ENCODE measurements at regions not wholly inside any gene's neighbourhood (a gene's known extent, or its start where the extent isn't known, plus 50 kb on each side); places are given as distances from the start of the nearest gene placed in this dataset.

- no TSS peak for BruUV-seq (replicated peaks)
- in situ Hi-C loops (cut with HindIII; ENCODE audit: extremely low pct_ligation_motif_present, low pct_unique_long_range_greater_than_20kb), result no loop called here
- H3K4me2 ChIP-seq (ENCODE audit: low read depth, low read length), result no peak overlapping the region
Measured at GRCh38 chrX:35670889-35671288, 127.3 kb upstream of the MAGEB16 start.

GRCh38 chrX:35675151-35675550 is 123.0 kb upstream of the MAGEB16 start:
- CTCF ChIA-PET (ENCODE audit: low intra/inter-chr PET ratio, low total read pairs), result no interaction called here
- TF ChIP-seq IKZF1 (IDR thresholded peaks at IDR 0.05) (no peak), RERE (CRISPR knock-in tag; IDR thresholded peaks at IDR 0.05; ENCODE audit: low read depth) (no peak), ISL2 (CRISPR knock-in tag; IDR thresholded peaks at IDR 0.05) (no peak), FOXA1 (IDR thresholded peaks at IDR 0.05) (no peak), FOXA1 (CRISPR knock-in tag; IDR thresholded peaks at IDR 0.05) (no peak), ZNF781 (CRISPR knock-in tag; IDR thresholded peaks at IDR 0.05; ENCODE audit: borderline replicate concordance, not compliant biosample characterization) (no peak), MEF2D (CRISPR knock-in tag; IDR thresholded peaks at IDR 0.05) (no peak), NR2F2 (IDR thresholded peaks at IDR 0.05; ENCODE audit: borderline replicate concordance, low read depth) (no peak)

More at GRCh38 chrX:35670889-35671288, 127.3 kb upstream of the MAGEB16 start:
- Histone ChIP-seq H2AFZ (ENCODE audit: low read length) (no peak overlapping the region), H3K36me3 (replicated peaks in 1 of 2; ENCODE audit: control insufficient read depth in 1 of 2, insufficient read depth in 2 of 2, low read length in 2 of 2) (no peaks in the 10 kb centered on the region), H3K9ac (ENCODE audit: insufficient read depth, low read depth, low read length) (no peak overlapping the region), H3K79me2 (ENCODE audit: insufficient read depth, low read length) (no peaks in the 10 kb centered on the region), H3K27me3 (ENCODE audit: control insufficient read depth in 1 of 2, insufficient read depth in 2 of 2, low read length in 2 of 2) (no peaks in the 10 kb centered on the region), H3K9me3 (ENCODE audit: low read length) (no peaks in the 10 kb centered on the region), H3K27ac (ENCODE audit: extremely low read length, insufficient read depth, low read length) (no peak overlapping the region), H4K20me1 (ENCODE audit: insufficient read depth, low read length) (no peaks in the 10 kb centered on the region), H3K4me1 (ENCODE audit: insufficient read depth, low read length) (no peaks in the 10 kb centered on the region), H3K4me3 (replicated peaks in 1 of 3; ENCODE audit: insufficient read depth in 1 of 3, low read depth in 2 of 3, low read length in 3 of 3) (no peak overlapping the region)
- CTCF ChIA-PET (ENCODE audit: low intra/inter-chr PET ratio, low total read pairs), result no interaction called here
- FAIRE-seq (no peak), ATAC-seq (no peak), DNase-seq (ENCODE audit: low spot score) (no peak)
- 54% methylated on average over 5 of the region's 5 CpGs for WGBS (ENCODE audit: low lambda C conversion rate)
- no peak for TF ChIP-seq STAT6 (CRISPR knock-in tag; IDR thresholded peaks at IDR 0.05; ENCODE audit: borderline replicate concordance)
- no peak for TF ChIP-seq SP5 (CRISPR knock-in tag; IDR thresholded peaks at IDR 0.05; ENCODE audit: borderline replicate concordance, low read depth)
- intact Hi-C loops (cut with micrococcal nuclease; ENCODE audit: unreplicated experiment), result no loop called here
- POLR2A ChIA-PET, result no interaction called here

More at GRCh38 chrX:35675151-35675550, 123.0 kb upstream of the MAGEB16 start:
- Histone ChIP-seq H2AFZ (ENCODE audit: low read length) (no peak overlapping the region), H3K4me2 (ENCODE audit: low read depth, low read length) (no peak overlapping the region), H3K9ac (ENCODE audit: insufficient read depth, low read depth, low read length) (no peak overlapping the region), H3K79me2 (ENCODE audit: insufficient read depth, low read length) (no peaks in the 10 kb centered on the region), H3K9me3 (ENCODE audit: low read length) (no peaks in the 10 kb centered on the region), H3K4me3 (replicated peaks in 1 of 3; ENCODE audit: insufficient read depth in 1 of 3, low read depth in 2 of 3, low read length in 3 of 3) (no peak overlapping the region), H4K20me1 (ENCODE audit: insufficient read depth, low read length) (no peaks in the 10 kb centered on the region), H3K4me1 (ENCODE audit: insufficient read depth, low read length) (no peaks in the 10 kb centered on the region), H3K27ac (ENCODE audit: extremely low read length, insufficient read depth, low read length) (no peak overlapping the region), H3K36me3 (replicated peaks in 1 of 2; ENCODE audit: control insufficient read depth in 1 of 2, insufficient read depth in 2 of 2, low read length in 2 of 2) (no peaks in the 10 kb centered on the region), H3K27me3 (ENCODE audit: control insufficient read depth in 1 of 2, insufficient read depth in 2 of 2, low read length in 2 of 2) (no peaks in the 10 kb centered on the region)
- DNase-seq (ENCODE audit: low spot score) (no peak), ATAC-seq (no peak), FAIRE-seq (no peak)
- WGBS (ENCODE audit: low lambda C conversion rate), result 0% methylated on average over 2 of the region's 2 CpGs
- intact Hi-C loops (cut with micrococcal nuclease; ENCODE audit: unreplicated experiment) (no loop called here), in situ Hi-C loops (cut with HindIII; ENCODE audit: extremely low pct_ligation_motif_present, low pct_unique_long_range_greater_than_20kb) (no loop called here)
- POLR2A ChIA-PET, result no interaction called here
- BruUV-seq (replicated peaks), result no TSS peak

All from HepG2 (cell line).